H1 (cell line): ENCODE measurements at regions not wholly inside any gene's neighbourhood (a gene's known extent, or its start where the extent isn't known, plus 50 kb on each side); places are given as distances from the start of the nearest gene placed in this dataset.

ENCODE experiments used
- MAFK ChIP-seq: IDR thresholded peaks from 2 replicates; pipeline ENCODE4 v1.6.1; 2012; ENCODE audit warnings: low read depth, mild to moderate bottlenecking, improper control_type of control experiment, low read length
- POLR2AphosphoS5 ChIP-seq: IDR thresholded peaks from 2 replicates; pipeline ENCODE4 v1.6.1; 2011; ENCODE audit warnings: low read depth, low read length
- TF ChIP-seq, protein P1 (sequence below): IDR thresholded peaks from 2 replicates; pipeline ENCODE4 v1.6.1; 2012; ENCODE audit warnings: low read length, inconsistent platforms

DNA sequence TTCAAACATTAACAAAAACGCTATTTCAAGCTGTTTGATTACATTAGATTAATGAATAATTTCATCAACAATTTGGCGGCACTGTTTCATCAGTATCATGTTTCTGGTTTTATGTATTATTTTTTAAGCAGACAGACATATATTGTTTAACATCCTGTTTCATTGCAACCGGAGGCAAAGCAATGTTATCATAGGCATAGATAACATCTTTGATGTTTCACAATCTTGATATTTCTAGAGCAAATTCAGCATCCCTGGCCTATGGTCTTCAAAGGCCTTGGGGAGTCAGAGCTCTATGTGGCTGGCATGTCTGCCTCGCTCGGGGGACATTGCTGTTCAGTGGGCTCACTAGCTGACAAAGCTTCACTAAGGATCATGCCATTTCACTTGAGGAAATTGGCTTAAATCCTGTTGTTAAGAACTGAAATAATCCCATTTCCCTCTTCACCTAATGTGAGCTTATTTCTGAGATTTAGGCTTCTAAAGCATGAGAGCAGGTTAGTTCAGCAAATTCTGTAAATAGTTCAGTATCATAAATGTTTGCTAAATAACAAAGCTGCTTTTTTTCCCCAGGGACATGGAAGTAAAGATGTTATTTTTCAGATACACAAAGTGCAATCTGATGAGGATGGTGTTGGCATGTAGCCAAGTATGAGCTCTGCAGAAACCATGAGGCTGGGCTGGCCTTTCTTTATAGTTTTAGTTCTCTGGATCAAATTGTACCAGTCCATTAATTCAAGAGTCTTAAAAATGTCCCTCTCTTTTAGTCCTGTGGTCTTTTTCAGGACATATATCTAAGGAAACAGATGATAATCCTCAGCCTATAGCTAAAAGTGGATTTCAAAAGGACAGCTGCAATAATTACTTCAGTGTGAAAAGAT is 941.4 kb downstream of the PLOD2 start (continued):
- TF ChIP-seq, protein P1, sequence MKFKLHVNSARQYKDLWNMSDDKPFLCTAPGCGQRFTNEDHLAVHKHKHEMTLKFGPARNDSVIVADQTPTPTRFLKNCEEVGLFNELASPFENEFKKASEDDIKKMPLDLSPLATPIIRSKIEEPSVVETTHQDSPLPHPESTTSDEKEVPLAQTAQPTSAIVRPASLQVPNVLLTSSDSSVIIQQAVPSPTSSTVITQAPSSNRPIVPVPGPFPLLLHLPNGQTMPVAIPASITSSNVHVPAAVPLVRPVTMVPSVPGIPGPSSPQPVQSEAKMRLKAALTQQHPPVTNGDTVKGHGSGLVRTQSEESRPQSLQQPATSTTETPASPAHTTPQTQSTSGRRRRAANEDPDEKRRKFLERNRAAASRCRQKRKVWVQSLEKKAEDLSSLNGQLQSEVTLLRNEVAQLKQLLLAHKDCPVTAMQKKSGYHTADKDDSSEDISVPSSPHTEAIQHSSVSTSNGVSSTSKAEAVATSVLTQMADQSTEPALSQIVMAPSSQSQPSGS: no peak
- TF ChIP-seq MAFK (no peak), POLR2AphosphoS5 (no peak)
- TF ChIP-seq, all 59 proteins: peak for 0
